HL-60 (cell line): ENCODE measurements at regions not wholly inside any gene's neighbourhood (a gene's known extent, or its start where the extent isn't known, plus 50 kb on each side); places are given as distances from the start of the nearest gene placed in this dataset.

Experiments used
- GABPA ChIP-seq: IDR thresholded peaks from 2 replicates; pipeline ENCODE4 v1.6.1; 2012; ENCODE audit warnings: low read depth
- POLR2AphosphoS5 ChIP-seq: IDR thresholded peaks from 2 replicates; pipeline ENCODE4 v1.6.1; 2012; ENCODE audit warnings: low read depth
- TF ChIP-seq, protein P1 (sequence below): IDR thresholded peaks from one replicate; pipeline ENCODE4 v1.5.1; 2011; ENCODE audit warnings: low read length, control low read depth, inconsistent platforms; ENCODE audit not compliant: insufficient read depth
- TF ChIP-seq, protein P2 (sequence below): IDR thresholded peaks from 2 replicates; pipeline ENCODE4 v1.6.1; 2012; ENCODE audit warnings: low read depth; ENCODE audit not compliant: insufficient replicate concordance

DNA sequence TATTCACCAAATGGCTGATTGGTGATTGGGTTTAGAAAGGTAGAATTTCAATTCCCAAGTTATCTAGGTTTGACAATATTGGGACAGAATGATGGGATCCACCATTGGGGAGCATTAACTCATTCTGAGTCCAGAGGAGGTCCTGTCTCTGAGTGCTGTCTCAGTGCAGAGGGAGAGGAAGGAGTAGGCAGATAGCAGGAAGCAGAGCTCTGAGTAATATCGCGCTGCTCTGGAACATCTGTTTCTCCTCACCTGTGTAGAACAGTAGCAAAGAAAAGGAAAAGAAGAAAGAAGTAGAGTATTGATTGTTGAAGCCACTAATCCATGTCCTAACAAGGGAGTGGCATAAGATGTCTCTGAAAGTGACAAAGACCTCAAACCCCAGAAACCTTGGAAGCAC lies 1657.8 kb downstream of the MRPL39 start:
- TF ChIP-seq, protein P1, sequence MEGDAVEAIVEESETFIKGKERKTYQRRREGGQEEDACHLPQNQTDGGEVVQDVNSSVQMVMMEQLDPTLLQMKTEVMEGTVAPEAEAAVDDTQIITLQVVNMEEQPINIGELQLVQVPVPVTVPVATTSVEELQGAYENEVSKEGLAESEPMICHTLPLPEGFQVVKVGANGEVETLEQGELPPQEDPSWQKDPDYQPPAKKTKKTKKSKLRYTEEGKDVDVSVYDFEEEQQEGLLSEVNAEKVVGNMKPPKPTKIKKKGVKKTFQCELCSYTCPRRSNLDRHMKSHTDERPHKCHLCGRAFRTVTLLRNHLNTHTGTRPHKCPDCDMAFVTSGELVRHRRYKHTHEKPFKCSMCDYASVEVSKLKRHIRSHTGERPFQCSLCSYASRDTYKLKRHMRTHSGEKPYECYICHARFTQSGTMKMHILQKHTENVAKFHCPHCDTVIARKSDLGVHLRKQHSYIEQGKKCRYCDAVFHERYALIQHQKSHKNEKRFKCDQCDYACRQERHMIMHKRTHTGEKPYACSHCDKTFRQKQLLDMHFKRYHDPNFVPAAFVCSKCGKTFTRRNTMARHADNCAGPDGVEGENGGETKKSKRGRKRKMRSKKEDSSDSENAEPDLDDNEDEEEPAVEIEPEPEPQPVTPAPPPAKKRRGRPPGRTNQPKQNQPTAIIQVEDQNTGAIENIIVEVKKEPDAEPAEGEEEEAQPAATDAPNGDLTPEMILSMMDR: no peak
- no peak for TF ChIP-seq POLR2AphosphoS5
- TF ChIP-seq, protein P2, sequence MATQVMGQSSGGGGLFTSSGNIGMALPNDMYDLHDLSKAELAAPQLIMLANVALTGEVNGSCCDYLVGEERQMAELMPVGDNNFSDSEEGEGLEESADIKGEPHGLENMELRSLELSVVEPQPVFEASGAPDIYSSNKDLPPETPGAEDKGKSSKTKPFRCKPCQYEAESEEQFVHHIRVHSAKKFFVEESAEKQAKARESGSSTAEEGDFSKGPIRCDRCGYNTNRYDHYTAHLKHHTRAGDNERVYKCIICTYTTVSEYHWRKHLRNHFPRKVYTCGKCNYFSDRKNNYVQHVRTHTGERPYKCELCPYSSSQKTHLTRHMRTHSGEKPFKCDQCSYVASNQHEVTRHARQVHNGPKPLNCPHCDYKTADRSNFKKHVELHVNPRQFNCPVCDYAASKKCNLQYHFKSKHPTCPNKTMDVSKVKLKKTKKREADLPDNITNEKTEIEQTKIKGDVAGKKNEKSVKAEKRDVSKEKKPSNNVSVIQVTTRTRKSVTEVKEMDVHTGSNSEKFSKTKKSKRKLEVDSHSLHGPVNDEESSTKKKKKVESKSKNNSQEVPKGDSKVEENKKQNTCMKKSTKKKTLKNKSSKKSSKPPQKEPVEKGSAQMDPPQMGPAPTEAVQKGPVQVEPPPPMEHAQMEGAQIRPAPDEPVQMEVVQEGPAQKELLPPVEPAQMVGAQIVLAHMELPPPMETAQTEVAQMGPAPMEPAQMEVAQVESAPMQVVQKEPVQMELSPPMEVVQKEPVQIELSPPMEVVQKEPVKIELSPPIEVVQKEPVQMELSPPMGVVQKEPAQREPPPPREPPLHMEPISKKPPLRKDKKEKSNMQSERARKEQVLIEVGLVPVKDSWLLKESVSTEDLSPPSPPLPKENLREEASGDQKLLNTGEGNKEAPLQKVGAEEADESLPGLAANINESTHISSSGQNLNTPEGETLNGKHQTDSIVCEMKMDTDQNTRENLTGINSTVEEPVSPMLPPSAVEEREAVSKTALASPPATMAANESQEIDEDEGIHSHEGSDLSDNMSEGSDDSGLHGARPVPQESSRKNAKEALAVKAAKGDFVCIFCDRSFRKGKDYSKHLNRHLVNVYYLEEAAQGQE: no peak
- TF ChIP-seq GABPA: no peak
